ENCODE measurements at regions not wholly inside any gene's neighbourhood (a gene's known extent, or its start where the extent isn't known, plus 50 kb on each side); places are given as distances from the start of the nearest gene placed in this dataset.

- no peaks in the 10 kb centered on the region for H3K9me3 Mint-ChIP-seq (ENCODE audit: unreplicated experiment)
- no peak for DNase-seq (ENCODE audit: low spot score)
- no peak overlapping the region for H3K4me3 Mint-ChIP-seq (ENCODE audit: unreplicated experiment)
- no peaks in the 10 kb centered on the region for H3K27me3 Mint-ChIP-seq (ENCODE audit: unreplicated experiment)
- no peak overlapping the region for H3K27ac Mint-ChIP-seq (ENCODE audit: unreplicated experiment)
- TF ChIP-seq CTCF (IDR thresholded peaks at IDR 0.05; ENCODE audit: unreplicated experiment), result no peak
- H3K36me3 Mint-ChIP-seq (ENCODE audit: low read depth, unreplicated experiment), result no peaks in the 10 kb centered on the region
- peaks cover 5% of the 10 kb centered on the region for H3K4me1 Mint-ChIP-seq (ENCODE audit: unreplicated experiment)
These were observed 508.9 kb upstream of the ADAMTS9 start for GRCh38 chr3:65196663-65197062.

- no peak for TF ChIP-seq CTCF (IDR thresholded peaks at IDR 0.05; ENCODE audit: unreplicated experiment)
- Mint-ChIP-seq H3K27me3 (ENCODE audit: unreplicated experiment) (no peaks in the 10 kb centered on the region), H3K36me3 (ENCODE audit: low read depth, unreplicated experiment) (peaks cover 3% of the 10 kb centered on the region), H3K4me1 (ENCODE audit: unreplicated experiment) (no peaks in the 10 kb centered on the region), H3K4me3 (ENCODE audit: unreplicated experiment) (no peak overlapping the region), H3K27ac (ENCODE audit: unreplicated experiment) (no peak overlapping the region), H3K9me3 (ENCODE audit: unreplicated experiment) (no peaks in the 10 kb centered on the region)
- no peak for DNase-seq (ENCODE audit: low spot score)
These were observed 507.6 kb upstream of the ADAMTS9 start for GRCh38 chr3:65195211-65196006.

- Mint-ChIP-seq H3K9me3 (ENCODE audit: unreplicated experiment) (no peaks in the 10 kb centered on the region), H3K36me3 (ENCODE audit: low read depth, unreplicated experiment) (peaks cover 3% of the 10 kb centered on the region), H3K27me3 (ENCODE audit: unreplicated experiment) (no peaks in the 10 kb centered on the region), H3K4me3 (ENCODE audit: unreplicated experiment) (no peak overlapping the region), H3K27ac (ENCODE audit: unreplicated experiment) (no peak overlapping the region), H3K4me1 (ENCODE audit: unreplicated experiment) (no peaks in the 10 kb centered on the region)
- no peak for TF ChIP-seq CTCF (IDR thresholded peaks at IDR 0.05; ENCODE audit: unreplicated experiment)
- no peak for DNase-seq (ENCODE audit: low spot score)
These were observed 506.9 kb upstream of the ADAMTS9 start for GRCh38 chr3:65194744-65195143.

GRCh38 chr3:65194047-65194714 lies 506.4 kb upstream of the ADAMTS9 start:
- H3K36me3 Mint-ChIP-seq (ENCODE audit: low read depth, unreplicated experiment), result peaks cover 3% of the 10 kb centered on the region
- no peak overlapping the region for H3K4me3 Mint-ChIP-seq (ENCODE audit: unreplicated experiment)
- no peak for TF ChIP-seq CTCF (IDR thresholded peaks at IDR 0.05; ENCODE audit: unreplicated experiment)
- H3K27ac Mint-ChIP-seq (ENCODE audit: unreplicated experiment), result no peak overlapping the region
- no peaks in the 10 kb centered on the region for H3K4me1 Mint-ChIP-seq (ENCODE audit: unreplicated experiment)
- H3K27me3 Mint-ChIP-seq (ENCODE audit: unreplicated experiment), result no peaks in the 10 kb centered on the region
- DNase-seq (ENCODE audit: low spot score), result no peak
- no peaks in the 10 kb centered on the region for H3K9me3 Mint-ChIP-seq (ENCODE audit: unreplicated experiment)

- DNase-seq (ENCODE audit: low spot score), result no peak
- Mint-ChIP-seq H3K4me3 (ENCODE audit: unreplicated experiment) (no peak overlapping the region), H3K27ac (ENCODE audit: unreplicated experiment) (no peak overlapping the region), H3K36me3 (ENCODE audit: low read depth, unreplicated experiment) (peaks cover 3% of the 10 kb centered on the region), H3K27me3 (ENCODE audit: unreplicated experiment) (no peaks in the 10 kb centered on the region), H3K9me3 (ENCODE audit: unreplicated experiment) (no peaks in the 10 kb centered on the region), H3K4me1 (ENCODE audit: unreplicated experiment) (no peaks in the 10 kb centered on the region)
- TF ChIP-seq CTCF (IDR thresholded peaks at IDR 0.05; ENCODE audit: unreplicated experiment), result no peak
These were observed 505.7 kb upstream of the ADAMTS9 start for GRCh38 chr3:65193531-65193930.

Measured in endothelial cell (in vitro differentiated cells).